ENCODE measurements at regions not wholly inside any gene's neighbourhood (a gene's known extent, or its start where the extent isn't known, plus 50 kb on each side); places are given as distances from the start of the nearest gene placed in this dataset.

DNA sequence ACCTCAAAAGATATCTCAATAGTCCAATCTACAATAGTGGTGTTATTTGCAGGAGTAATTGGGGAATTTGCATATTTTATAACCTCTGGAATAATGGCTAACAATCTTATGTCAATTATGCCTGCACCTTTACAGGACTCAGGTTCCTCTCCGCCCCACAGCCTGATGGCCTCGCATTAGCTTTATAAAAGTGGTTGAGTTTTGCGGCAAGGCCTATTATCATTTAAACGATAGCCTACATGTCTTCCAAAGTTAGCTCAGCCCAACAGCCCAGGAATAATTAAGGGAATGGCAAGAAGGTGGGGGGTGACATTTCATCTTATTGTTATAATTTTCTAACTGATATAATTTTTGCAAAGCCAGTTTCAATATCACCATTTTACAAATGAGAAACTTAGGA lies 97.3 kb downstream of the RTP4 start:
- DNase-seq, result no peak

DNA sequence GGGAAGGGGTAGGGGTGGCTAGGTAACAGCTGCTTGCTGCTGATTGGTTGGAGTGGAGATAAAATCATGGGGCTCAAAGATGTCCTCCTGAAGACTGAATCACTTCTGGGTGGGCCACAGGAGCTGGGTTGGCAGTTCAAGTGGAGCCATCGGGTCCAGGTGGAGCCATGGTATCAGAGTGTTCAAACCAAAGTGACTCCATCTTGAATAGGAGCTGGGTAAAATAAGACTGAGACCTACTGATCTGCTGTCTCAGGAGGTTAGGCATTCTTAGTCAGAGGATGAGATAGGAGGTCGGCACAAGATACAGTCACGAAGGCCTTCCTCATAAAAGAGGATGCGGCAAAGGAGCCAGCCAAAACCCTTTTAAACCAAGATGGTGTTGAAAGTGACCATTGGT lies 96.5 kb downstream of the RTP4 start:
- DNase-seq, result no peak

DNA sequence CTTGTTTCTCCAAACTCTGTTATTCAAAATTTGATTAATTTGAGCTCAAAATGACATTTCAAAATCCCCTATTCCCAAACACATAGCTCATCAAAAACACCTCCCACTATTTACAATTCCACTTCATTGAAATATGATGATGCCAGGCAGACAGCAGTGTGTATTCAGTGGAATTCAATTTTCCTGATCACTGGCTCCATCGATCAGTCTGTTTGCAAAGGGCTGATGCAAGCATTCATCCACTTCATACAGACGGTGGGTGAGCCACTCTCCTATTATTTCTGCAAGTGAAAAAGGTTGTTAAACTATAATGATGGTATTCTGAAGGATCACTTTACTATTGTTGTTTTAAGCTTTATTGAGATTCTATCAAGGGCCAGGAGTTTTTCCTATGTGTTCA lies 90.7 kb downstream of the RTP4 start:
- no peak for DNase-seq

DNA sequence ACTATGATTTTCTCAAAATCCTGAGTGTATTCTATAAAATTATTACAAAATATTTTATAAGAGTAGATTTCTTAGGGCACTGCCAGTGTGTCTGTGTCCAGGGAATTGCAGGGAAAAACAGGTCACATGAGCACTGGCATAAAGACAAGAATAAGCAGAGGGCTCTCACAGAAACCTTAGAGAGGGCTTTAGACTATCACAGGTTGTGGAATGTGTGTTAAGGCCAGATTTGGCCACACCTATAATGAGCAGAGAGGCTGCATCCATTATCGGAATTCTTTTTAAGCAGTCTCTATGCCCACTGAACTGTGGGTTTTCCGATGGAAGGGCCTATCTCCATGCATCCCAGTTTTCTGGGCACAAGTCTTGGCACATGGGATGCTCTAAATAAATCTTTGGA lies 90.2 kb downstream of the RTP4 start:
- DNase-seq, result no peak

DNA sequence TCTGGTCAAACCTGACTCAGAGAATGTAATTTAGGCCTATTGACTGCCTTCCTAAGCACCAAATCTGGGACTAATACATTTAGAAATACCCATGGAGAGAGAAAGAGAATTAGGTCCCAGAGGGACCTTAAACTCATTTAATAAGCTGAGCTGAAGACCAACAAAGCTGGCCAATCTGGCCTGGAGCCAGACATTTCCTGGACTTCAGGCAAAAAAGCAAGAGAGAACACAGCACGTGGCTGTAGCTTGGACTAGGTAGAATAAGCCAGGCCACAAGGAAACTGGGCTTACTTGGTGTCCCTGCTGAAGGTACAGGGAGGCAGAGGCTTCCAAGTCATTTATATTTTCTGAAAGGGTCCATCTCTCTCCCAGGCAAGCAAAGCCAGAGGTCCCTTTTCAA lies 88.1 kb downstream of the RTP4 start:
- DNase-seq, result no peak

DNA sequence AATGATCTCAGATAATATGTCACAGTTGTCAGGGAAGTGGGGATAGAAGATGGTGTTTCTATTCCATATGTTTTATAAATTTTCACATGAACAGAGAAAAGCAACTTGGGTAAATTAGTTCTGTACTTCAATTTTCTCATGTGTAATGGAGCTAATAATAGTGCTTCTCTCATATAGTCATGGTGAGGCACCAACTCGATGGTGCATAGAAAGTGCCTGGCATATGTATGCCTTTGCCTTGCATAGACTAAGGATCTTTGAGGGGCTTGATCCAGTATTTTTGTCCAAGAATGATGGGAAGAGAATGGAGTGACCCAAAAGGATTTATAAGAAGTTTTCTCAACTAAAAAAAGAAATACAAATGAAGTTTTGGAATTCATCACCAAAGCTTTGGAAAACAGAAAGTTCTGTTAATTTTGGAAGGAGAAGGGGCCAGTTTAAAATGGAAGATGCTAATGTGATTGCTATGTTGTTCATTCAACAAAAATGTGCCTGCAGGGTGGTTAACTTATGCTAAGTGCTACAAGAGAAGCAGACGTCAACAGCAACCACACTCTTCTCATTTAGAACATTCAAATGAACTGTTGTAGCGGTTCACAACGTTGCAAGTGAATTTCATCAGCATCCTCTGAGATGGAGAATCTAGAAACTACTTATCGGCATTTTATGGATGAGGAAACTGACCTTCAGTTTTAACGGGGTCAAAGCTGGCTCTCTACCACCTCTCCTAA lies 86.1 kb downstream of the RTP4 start:
- no peak for DNase-seq

DNA sequence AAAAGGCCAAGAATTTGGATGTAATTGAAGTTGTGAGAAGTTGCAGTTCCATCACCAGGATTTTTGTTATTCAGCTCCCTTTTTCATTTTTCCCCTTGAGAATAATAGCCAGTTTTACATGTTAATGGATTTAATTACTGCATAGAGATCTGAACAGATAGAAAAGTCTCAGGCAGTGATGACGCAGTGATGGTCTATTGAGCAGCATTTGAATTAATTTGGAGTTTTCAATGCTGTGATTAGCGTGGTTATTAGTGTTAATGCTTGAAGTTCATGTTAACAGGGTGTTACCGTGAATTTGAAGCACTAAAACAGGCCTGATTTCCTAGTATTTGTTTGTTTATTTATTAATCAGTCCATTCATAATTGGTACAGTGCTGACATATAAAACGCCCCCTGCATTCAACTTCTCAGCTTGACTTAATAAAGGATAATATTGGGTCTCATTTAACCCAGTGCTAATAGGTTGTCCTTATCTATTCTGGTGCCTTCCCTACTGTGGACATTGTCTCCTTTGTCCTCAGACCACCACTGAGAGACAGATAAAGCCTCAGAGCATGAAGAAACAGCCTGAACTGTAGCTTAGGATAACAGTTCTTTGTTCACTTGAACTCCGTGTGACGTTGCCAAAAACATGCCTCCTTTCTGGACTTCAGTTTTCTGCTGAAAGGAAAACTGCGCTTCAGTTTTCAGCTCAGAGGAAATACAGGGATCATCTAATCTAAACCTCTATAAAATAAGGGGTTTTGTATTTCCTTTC lies 82.4 kb downstream of the RTP4 start:
- DNase-seq, result no peak

DNA sequence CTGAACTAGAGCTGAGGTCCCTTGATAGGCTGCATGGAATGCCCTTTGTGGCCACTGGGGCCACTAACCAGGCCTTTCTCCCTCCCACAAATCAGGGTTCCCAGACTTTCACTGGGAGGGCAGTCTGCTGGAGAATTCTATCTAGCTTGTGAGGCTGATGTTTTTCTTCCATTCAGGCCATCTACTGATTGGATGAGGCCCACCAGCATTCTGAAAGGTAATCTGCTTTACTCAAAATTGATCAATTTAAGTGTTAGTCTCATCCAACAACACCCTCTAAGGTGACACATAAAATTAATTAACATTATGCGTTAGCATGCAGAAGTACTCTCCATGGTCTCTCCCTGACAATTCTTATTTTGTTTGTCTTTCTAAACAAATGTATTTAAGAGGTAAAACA lies 80.5 kb downstream of the RTP4 start:
- no peak for DNase-seq

DNA sequence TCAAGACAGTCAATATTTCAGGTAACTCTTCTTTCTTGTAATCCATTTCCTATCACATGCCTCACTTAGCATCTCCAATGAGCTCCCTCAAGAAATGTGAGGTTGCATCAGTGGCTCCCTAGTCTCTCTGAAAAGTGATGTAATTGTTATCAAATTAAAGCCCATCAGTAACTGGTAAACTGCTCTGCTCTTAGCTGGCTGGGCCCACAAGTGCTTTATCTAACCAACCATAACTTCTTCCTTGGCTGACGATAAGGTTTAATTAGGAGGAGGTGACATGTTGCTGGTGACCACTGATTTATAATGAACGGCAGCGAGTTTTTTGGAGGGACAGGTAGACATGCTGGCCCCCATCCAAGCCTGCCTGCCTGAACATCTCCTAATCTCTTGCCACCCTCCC lies 79.6 kb downstream of the RTP4 start:
- no peak for DNase-seq

DNA sequence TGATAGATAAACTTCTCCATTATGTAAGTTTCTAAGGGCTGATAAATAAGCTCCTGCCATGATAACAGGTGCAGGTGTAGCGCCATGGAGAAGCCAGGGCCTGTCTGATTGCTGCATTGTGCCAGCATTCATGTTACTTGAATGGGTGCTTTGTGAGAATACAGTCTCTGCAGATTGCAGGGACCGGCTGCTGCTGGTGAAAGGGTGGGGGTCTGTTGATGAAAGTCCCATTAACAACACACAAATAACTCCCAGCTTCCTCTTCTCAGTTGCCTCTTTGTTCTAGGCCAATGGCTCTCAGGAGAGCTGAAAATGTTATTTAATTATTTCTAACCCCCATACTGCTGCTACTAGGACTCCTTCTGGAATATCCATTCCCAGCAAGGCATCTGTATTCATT lies 77.2 kb downstream of the RTP4 start:
- DNase-seq, result no peak

DNA sequence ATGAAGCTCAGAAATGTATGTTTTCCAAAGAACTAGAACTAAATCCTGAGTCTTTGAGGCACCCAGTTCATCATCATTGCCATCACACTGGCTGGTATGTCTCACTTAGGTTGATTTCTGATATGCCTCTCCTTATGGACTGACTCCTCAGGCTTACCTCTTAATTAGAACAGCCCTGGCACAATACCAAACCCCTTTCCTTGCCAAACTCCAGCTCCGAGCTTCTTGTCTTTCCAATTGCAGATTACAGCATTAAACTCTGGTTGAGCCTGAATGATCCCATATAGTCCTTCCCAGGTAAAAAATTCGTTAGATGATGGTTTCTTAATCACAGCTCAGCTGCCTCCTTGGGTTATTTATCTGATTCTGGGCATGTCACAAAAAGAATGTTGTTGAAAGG lies 66.3 kb downstream of the RTP4 start:
- DNase-seq, result no peak

DNA sequence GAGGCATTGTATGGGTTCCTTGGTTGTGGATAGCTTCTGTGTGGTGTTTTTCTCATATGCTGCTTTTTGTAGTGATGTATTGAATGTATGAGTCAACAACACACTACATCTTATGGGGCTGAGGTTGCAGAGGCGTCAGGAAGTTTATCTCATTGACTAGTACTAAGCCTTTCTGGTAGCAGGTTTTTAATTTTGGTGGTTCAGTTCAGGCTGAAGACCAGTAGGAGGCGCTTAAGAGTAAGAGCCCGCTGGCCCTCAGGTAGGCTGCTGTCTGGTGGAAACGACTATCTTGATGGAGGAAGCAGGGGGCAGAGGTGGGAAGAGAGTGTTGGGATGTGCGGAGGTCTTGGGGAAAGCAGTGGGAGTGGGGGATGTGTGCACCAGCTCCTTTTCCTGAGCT lies 62.4 kb downstream of the RTP4 start:
- DNase-seq, result no peak

Data from NCI-H510A (cell line).